ENCODE measurements at regions not wholly inside any gene's neighbourhood (a gene's known extent, or its start where the extent isn't known, plus 50 kb on each side); places are given as distances from the start of the nearest gene placed in this dataset.
"Not testable (repeated sequence)": the region's sequence is repeated elsewhere in the genome, so short reads cannot be mapped to it uniquely, and the experiment has no call there.

DNA sequence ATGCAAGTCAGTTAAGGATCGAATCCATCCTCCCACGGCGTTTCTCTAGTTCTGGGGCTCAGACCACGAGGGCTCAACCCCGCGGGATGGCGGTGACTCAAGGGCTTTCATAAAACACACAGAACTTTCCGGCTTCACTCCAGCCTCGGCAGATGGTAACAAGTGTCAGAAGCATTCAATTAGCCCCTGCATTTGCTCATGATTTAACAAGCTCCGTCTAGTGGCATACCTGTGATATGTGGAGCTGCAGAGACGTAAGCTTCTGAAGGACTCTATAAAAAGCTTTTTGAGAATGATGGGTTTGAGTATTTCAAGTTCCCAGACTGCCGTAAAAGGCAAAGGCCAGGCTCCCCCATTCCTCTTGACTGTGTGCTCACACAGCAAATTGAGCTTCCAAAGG, 91.3 kb upstream of the SEC14L1 start:
- no peak overlapping the region for H3K4me2 ChIP-seq (ENCODE audit: low read length)
- H3K27me3 ChIP-seq (ENCODE audit: insufficient read depth, low read depth, low read length), result no peaks in the 10 kb centered on the region
- H2AFZ ChIP-seq (ENCODE audit: low read depth, low read length), result no peak overlapping the region
- H4K20me1 ChIP-seq (ENCODE audit: insufficient read depth), result no peaks in the 10 kb centered on the region
- H3K36me3 ChIP-seq (ENCODE audit: insufficient read depth, low read length), result no peaks in the 10 kb centered on the region
- no peaks in the 10 kb centered on the region for H3K79me2 ChIP-seq (replicated peaks; ENCODE audit: insufficient read depth, low read length)
- H3F3A ChIP-seq (ENCODE audit: insufficient read depth, low read length, poor library complexity, severe bottlenecking), result no peaks in the 10 kb centered on the region
- TF ChIP-seq EZH2 (IDR thresholded peaks at IDR 0.05; ENCODE audit: borderline replicate concordance, insufficient read depth, low read length, poor library complexity, severe bottlenecking), result no peak
- TF ChIP-seq POLR2AphosphoS5 (IDR thresholded peaks at IDR 0.05), result no peak
- no peak for TF ChIP-seq SMC3 (conservative IDR thresholded peaks at IDR 0.05; ENCODE audit: poor library complexity)
- no peak for TF ChIP-seq EP300 (conservative IDR thresholded peaks at IDR 0.05; ENCODE audit: poor library complexity, severe bottlenecking)
- TF ChIP-seq RAD21 (conservative IDR thresholded peaks at IDR 0.05), result no peak
- no peak for TF ChIP-seq TAF1 (IDR thresholded peaks at IDR 0.05; ENCODE audit: low read depth)
- TF ChIP-seq, protein P1, sequence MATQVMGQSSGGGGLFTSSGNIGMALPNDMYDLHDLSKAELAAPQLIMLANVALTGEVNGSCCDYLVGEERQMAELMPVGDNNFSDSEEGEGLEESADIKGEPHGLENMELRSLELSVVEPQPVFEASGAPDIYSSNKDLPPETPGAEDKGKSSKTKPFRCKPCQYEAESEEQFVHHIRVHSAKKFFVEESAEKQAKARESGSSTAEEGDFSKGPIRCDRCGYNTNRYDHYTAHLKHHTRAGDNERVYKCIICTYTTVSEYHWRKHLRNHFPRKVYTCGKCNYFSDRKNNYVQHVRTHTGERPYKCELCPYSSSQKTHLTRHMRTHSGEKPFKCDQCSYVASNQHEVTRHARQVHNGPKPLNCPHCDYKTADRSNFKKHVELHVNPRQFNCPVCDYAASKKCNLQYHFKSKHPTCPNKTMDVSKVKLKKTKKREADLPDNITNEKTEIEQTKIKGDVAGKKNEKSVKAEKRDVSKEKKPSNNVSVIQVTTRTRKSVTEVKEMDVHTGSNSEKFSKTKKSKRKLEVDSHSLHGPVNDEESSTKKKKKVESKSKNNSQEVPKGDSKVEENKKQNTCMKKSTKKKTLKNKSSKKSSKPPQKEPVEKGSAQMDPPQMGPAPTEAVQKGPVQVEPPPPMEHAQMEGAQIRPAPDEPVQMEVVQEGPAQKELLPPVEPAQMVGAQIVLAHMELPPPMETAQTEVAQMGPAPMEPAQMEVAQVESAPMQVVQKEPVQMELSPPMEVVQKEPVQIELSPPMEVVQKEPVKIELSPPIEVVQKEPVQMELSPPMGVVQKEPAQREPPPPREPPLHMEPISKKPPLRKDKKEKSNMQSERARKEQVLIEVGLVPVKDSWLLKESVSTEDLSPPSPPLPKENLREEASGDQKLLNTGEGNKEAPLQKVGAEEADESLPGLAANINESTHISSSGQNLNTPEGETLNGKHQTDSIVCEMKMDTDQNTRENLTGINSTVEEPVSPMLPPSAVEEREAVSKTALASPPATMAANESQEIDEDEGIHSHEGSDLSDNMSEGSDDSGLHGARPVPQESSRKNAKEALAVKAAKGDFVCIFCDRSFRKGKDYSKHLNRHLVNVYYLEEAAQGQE (IDR thresholded peaks at IDR 0.05; ENCODE audit: borderline replicate concordance), result no peak
- TF ChIP-seq, protein P2, sequence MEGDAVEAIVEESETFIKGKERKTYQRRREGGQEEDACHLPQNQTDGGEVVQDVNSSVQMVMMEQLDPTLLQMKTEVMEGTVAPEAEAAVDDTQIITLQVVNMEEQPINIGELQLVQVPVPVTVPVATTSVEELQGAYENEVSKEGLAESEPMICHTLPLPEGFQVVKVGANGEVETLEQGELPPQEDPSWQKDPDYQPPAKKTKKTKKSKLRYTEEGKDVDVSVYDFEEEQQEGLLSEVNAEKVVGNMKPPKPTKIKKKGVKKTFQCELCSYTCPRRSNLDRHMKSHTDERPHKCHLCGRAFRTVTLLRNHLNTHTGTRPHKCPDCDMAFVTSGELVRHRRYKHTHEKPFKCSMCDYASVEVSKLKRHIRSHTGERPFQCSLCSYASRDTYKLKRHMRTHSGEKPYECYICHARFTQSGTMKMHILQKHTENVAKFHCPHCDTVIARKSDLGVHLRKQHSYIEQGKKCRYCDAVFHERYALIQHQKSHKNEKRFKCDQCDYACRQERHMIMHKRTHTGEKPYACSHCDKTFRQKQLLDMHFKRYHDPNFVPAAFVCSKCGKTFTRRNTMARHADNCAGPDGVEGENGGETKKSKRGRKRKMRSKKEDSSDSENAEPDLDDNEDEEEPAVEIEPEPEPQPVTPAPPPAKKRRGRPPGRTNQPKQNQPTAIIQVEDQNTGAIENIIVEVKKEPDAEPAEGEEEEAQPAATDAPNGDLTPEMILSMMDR (IDR thresholded peaks at IDR 0.05; ENCODE audit: poor library complexity, severe bottlenecking), result no peak
- no peak for TF ChIP-seq MXI1 (conservative IDR thresholded peaks at IDR 0.05; ENCODE audit: poor library complexity, severe bottlenecking)
- no peak overlapping the region for H3K9ac ChIP-seq (ENCODE audit: low read length)
- no peaks in the 10 kb centered on the region for H3K9me2 ChIP-seq (ENCODE audit: insufficient read depth, low read length)
- no peaks in the 10 kb centered on the region for H3K9me3 ChIP-seq (ENCODE audit: low read length)
- no peak overlapping the region for H3K4me3 ChIP-seq (ENCODE audit: low read length)
- no peak overlapping the region for H3K27ac ChIP-seq (ENCODE audit: low read length)

DNA sequence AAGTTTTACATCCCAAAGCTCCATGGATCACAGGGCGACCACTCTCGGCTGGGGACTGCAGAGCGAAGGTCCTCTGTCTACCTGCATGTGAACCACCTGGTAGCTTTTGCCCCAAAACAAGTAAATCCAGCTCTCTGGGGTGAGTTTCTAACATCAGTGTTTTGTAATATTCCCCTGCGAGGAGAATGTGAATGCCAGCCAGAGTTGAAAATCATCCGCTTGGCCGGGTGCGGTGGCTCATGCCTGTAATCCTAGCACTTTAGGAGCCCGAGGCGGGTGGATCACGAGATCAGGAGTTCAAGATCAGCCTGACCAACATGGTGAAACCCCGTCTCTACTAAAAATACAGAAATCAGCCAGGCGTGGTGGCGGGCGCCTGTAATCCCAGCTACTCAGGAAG, 89.9 kb upstream of the SEC14L1 start:
- not testable (repeated sequence) for H3K27me3 ChIP-seq (ENCODE audit: insufficient read depth, low read depth, low read length); H3K4me3 ChIP-seq (ENCODE audit: low read length)

DNA sequence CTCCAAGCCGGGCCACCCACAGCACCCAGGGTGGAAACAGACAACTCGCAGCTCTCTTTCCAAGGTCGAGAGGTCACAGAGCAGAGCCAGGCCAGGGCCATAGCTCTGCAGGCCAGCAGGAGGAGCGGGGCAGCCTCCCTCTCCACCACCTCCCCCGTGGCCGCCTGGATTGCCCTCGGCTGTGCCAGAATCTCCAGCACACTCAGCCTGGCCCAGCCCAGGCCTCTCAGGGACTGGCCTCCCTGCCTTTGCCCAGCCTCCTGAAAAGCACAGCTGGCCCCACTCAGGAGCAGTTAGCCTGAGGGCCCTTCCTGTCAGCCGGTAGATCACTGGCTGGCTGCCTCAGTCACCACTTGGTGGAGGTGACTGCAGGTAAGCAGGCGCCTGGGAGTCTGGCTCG, 85.8 kb upstream of the SEC14L1 start:
- no peak overlapping the region for H3K4me3 ChIP-seq (ENCODE audit: low read length)
- no peak overlapping the region for H3K27ac ChIP-seq (ENCODE audit: low read length)
- H3K9ac ChIP-seq (ENCODE audit: low read length), result no peak overlapping the region
- no peaks in the 10 kb centered on the region for H3K36me3 ChIP-seq (ENCODE audit: insufficient read depth, low read length)
- H3K9me3 ChIP-seq (ENCODE audit: low read length), result no peaks in the 10 kb centered on the region
- TF ChIP-seq TAF1 (IDR thresholded peaks at IDR 0.05; ENCODE audit: low read depth) (no peak), SMC3 (conservative IDR thresholded peaks at IDR 0.05; ENCODE audit: poor library complexity) (no peak), POLR2AphosphoS5 (IDR thresholded peaks at IDR 0.05) (no peak), EP300 (conservative IDR thresholded peaks at IDR 0.05; ENCODE audit: poor library complexity, severe bottlenecking) (no peak), EZH2 (IDR thresholded peaks at IDR 0.05; ENCODE audit: borderline replicate concordance, insufficient read depth, low read length, poor library complexity, severe bottlenecking) (no peak), MXI1 (conservative IDR thresholded peaks at IDR 0.05; ENCODE audit: poor library complexity, severe bottlenecking) (no peak), RAD21 (conservative IDR thresholded peaks at IDR 0.05) (no peak)
- TF ChIP-seq, protein P1 (IDR thresholded peaks at IDR 0.05; ENCODE audit: borderline replicate concordance), result no peak
- TF ChIP-seq, protein P2 (IDR thresholded peaks at IDR 0.05; ENCODE audit: poor library complexity, severe bottlenecking), result no peak
- no peaks in the 10 kb centered on the region for H4K20me1 ChIP-seq (ENCODE audit: insufficient read depth)
- H3K4me2 ChIP-seq (ENCODE audit: low read length), result no peak overlapping the region
- H3K79me2 ChIP-seq (replicated peaks; ENCODE audit: insufficient read depth, low read length), result no peaks in the 10 kb centered on the region
- H3K27me3 ChIP-seq (ENCODE audit: insufficient read depth, low read depth, low read length), result no peaks in the 10 kb centered on the region
- H3F3A ChIP-seq (ENCODE audit: insufficient read depth, low read length, poor library complexity, severe bottlenecking), result no peaks in the 10 kb centered on the region
- no peak overlapping the region for H2AFZ ChIP-seq (ENCODE audit: low read depth, low read length)
- H3K9me2 ChIP-seq (ENCODE audit: insufficient read depth, low read length), result no peaks in the 10 kb centered on the region

More for the DNA sequence above, 89.9 kb upstream of the SEC14L1 start:
- not testable (repeated sequence) for H3K36me3 ChIP-seq (ENCODE audit: insufficient read depth, low read length); H4K20me1 ChIP-seq (ENCODE audit: insufficient read depth); H3K4me2 ChIP-seq (ENCODE audit: low read length); H3K9me2 ChIP-seq (ENCODE audit: insufficient read depth, low read length); H3K9ac ChIP-seq (ENCODE audit: low read length); H2AFZ ChIP-seq (ENCODE audit: low read depth, low read length); H3K79me2 ChIP-seq (replicated peaks; ENCODE audit: insufficient read depth, low read length); H3K27ac ChIP-seq (ENCODE audit: low read length); H3F3A ChIP-seq (ENCODE audit: insufficient read depth, low read length, poor library complexity, severe bottlenecking); H3K9me3 ChIP-seq (ENCODE audit: low read length)
